ENCODE measurements at regions not wholly inside any gene's neighbourhood (a gene's known extent, or its start where the extent isn't known, plus 50 kb on each side); places are given as distances from the start of the nearest gene placed in this dataset.
"Not testable (repeated sequence)": the region's sequence is repeated elsewhere in the genome, so short reads cannot be mapped to it uniquely, and the experiment has no call there.

DNA sequence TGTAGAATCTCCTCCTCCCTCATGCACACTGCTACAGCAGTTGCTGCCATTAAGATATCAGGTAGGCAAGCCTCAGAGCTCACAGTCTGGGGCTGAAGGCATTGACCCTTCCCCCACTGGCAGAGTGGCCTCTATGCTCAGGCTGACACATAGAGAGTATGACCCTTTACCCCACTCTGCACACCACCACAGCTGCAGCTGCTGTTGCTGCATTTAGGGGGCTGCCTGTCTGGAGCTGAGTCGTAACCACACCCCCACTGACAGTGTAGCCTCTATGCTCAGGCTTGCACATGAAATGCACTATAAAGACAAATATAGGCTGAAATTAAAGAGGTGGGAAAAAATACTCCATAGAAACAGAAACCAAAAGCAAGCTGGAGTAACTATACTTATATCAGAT lies 289.3 kb upstream of the PABPC4L start:
- Histone ChIP-seq H3K9me3 (no peaks in the 10 kb centered on the region), H3K4me3 (no peak overlapping the region), H3K36me3 (ENCODE audit: insufficient read depth in 1 of 2, low read depth in 1 of 2) (no peaks in the 10 kb centered on the region), H3K4me1 (no peaks in the 10 kb centered on the region), H3K27me3 (ENCODE audit: insufficient read depth in 3 of 3, low read length in 2 of 3) (no peaks in the 10 kb centered on the region), H3K27ac (no peak overlapping the region)
- intact Hi-C loops (cut with DNase I) = no loop called here
- no peak for DNase-seq
- TF ChIP-seq, protein P1, sequence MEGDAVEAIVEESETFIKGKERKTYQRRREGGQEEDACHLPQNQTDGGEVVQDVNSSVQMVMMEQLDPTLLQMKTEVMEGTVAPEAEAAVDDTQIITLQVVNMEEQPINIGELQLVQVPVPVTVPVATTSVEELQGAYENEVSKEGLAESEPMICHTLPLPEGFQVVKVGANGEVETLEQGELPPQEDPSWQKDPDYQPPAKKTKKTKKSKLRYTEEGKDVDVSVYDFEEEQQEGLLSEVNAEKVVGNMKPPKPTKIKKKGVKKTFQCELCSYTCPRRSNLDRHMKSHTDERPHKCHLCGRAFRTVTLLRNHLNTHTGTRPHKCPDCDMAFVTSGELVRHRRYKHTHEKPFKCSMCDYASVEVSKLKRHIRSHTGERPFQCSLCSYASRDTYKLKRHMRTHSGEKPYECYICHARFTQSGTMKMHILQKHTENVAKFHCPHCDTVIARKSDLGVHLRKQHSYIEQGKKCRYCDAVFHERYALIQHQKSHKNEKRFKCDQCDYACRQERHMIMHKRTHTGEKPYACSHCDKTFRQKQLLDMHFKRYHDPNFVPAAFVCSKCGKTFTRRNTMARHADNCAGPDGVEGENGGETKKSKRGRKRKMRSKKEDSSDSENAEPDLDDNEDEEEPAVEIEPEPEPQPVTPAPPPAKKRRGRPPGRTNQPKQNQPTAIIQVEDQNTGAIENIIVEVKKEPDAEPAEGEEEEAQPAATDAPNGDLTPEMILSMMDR (IDR thresholded peaks at IDR 0.05) = no peak
- WGBS, 3 donors = 62 to 86% (median 67%) methylated on average over 1 of the region's 1 CpG
- ATAC-seq = no peak

DNA sequence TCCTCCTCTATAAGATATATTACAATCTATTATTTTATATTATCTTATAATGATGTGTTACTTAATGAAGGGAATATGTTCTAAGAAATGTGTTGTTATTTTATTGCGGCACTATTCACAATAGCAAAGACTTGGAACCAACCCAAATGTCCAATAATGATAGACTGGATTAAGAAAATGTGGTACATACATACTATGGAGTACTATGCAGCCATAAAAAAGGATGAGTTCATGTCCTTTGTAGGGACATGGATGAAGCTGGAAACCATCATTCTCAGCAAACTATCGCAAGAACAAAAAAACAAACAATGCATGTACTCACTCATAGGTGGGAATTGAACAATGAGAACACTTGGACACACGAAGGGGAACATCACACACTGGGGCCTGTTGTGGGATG lies 281.9 kb upstream of the PABPC4L start:
- H3K27me3 ChIP-seq (ENCODE audit: insufficient read depth in 3 of 3, low read length in 2 of 3); H3K4me1 ChIP-seq; H3K9me3 ChIP-seq; DNase-seq; H3K27ac ChIP-seq; ATAC-seq; H3K4me3 ChIP-seq; H3K36me3 ChIP-seq (ENCODE audit: insufficient read depth in 1 of 2, low read depth in 1 of 2); intact Hi-C loops (cut with DNase I): not testable (repeated sequence)
- 92 to 93% (median 93%) methylated on average over 3 of the region's 3 CpGs for WGBS, 3 donors

DNA sequence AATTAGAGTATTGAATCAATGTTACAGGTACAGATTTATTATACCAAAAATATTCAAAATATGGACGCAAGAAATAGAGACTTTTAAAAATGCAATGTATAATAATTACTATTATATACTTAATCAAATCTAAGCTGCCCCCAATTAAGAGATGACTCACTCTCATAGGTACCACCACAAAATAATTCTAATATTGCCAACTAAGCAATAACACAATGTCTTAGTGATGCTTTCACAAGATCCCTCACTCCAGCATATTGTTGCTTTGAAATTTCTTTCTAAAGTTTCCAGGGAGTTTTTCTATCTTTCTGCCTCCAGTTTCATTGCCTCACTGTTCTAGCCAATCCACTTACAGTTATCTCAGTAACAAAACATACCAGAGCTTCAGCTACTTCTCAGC lies 270.0 kb upstream of the PABPC4L start:
- Histone ChIP-seq H3K36me3 (ENCODE audit: insufficient read depth in 1 of 2, low read depth in 1 of 2) (no peaks in the 10 kb centered on the region), H3K4me1 (no peaks in the 10 kb centered on the region), H3K9me3 (no peaks in the 10 kb centered on the region), H3K27ac (no peak overlapping the region), H3K4me3 (no peak overlapping the region), H3K27me3 (ENCODE audit: insufficient read depth in 3 of 3, low read length in 2 of 3) (no peaks in the 10 kb centered on the region)
- no peak for DNase-seq
- 95 to 97% (median 96%) methylated on average over 1 of the region's 1 CpG for WGBS, 3 donors
- intact Hi-C loops (cut with DNase I) = no loop called here
- TF ChIP-seq, protein P1 (IDR thresholded peaks at IDR 0.05) = no peak
- no peak for ATAC-seq

DNA sequence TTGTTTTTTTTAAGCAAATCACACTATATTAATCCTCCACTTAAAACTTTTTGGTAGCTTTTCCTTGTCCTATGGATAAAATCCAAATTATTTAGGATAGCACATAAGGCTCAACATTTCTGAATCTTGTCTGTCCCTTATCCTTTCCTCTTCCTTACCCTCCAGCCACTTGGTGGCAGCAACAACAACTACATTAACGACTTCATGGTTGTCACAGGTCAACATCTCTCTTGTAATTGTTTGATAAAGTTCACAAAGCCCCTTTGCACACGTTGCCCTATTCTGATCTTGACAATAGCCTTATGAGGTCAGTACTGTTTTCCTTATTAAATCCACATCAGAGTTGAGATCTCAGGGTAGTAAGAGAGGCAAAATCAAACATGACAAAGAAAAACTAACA lies 269.0 kb upstream of the PABPC4L start:
- H3K4me3 ChIP-seq = no peak overlapping the region
- H3K4me1 ChIP-seq = no peaks in the 10 kb centered on the region
- WGBS, 3 donors = 10 to 19% (median 12%) methylated on average over 2 of the region's 2 CpGs
- TF ChIP-seq, protein P1 (IDR thresholded peaks at IDR 0.05) = no peak
- ATAC-seq = no peak
- H3K27ac ChIP-seq = no peak overlapping the region
- DNase-seq = no peak
- intact Hi-C loops (cut with DNase I) = no loop called here
- no peaks in the 10 kb centered on the region for H3K27me3 ChIP-seq (ENCODE audit: insufficient read depth in 3 of 3, low read length in 2 of 3)
- H3K36me3 ChIP-seq (ENCODE audit: insufficient read depth in 1 of 2, low read depth in 1 of 2) = no peaks in the 10 kb centered on the region
- H3K9me3 ChIP-seq = no peaks in the 10 kb centered on the region

DNA sequence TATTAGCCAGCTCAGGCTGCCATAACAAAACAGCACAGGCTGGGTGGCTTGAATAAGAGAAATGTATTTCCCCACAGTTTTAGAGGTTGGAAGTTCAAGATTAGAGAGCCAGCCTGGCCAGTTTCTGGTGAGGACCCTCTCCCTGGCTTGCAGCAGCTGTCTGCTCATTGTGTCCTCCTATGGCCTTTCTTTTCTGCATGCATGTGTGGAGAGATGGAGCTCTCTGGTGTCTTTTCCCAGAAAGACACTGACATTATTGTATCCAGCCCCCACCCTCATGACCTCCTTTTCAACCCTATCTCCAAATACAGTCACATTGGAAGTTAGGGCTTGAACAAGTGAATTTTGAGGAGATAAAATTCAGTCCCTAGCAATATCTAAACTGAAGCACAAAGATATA lies 263.8 kb upstream of the PABPC4L start:
- Histone ChIP-seq H3K4me1 (no peaks in the 10 kb centered on the region), H3K4me3 (no peak overlapping the region), H3K9me3 (no peaks in the 10 kb centered on the region), H3K36me3 (ENCODE audit: insufficient read depth in 1 of 2, low read depth in 1 of 2) (no peaks in the 10 kb centered on the region), H3K27ac (no peak overlapping the region), H3K27me3 (ENCODE audit: insufficient read depth in 3 of 3, low read length in 2 of 3) (no peaks in the 10 kb centered on the region)
- TF ChIP-seq, protein P1 (IDR thresholded peaks at IDR 0.05) = no peak
- intact Hi-C loops (cut with DNase I) = no loop called here
- ATAC-seq (no peak), DNase-seq (no peak)
